Stomach (tissue), 4 donors: ENCODE measurements at regions not wholly inside any gene's neighbourhood (a gene's known extent, or its start where the extent isn't known, plus 50 kb on each side); places are given as distances from the start of the nearest gene placed in this dataset.

Experiments used
- POLR2A ChIP-seq, 4 donors: fragments of 450-650 bp; IDR thresholded peaks; one replicate each; pipeline ENCODE4 v1.6.1; 2016; ENCODE audit warnings: antibody characterized with exemption in 4 of 4, control low read depth in 2 of 4, mild to moderate bottlenecking in 1 of 4, moderate library complexity in 1 of 4
- TF ChIP-seq, protein P1 (sequence below), 7 experiments: fragments of 450-650 bp in 4 of 7; fragments of 200-600 bp in 3 of 7; sonication (generic) in 3 of 7; IDR thresholded peaks; one replicate each; pipeline ENCODE4 v1.5.1; 2016 to 2019; ENCODE audit warnings: antibody characterized with exemption in 7 of 7, control low read depth in 2 of 7, mild to moderate bottlenecking in 1 of 7

GRCh38 chr11:127058524-127058923 is 58.0 kb upstream of the KIRREL3 start:
- TF ChIP-seq, protein P1, sequence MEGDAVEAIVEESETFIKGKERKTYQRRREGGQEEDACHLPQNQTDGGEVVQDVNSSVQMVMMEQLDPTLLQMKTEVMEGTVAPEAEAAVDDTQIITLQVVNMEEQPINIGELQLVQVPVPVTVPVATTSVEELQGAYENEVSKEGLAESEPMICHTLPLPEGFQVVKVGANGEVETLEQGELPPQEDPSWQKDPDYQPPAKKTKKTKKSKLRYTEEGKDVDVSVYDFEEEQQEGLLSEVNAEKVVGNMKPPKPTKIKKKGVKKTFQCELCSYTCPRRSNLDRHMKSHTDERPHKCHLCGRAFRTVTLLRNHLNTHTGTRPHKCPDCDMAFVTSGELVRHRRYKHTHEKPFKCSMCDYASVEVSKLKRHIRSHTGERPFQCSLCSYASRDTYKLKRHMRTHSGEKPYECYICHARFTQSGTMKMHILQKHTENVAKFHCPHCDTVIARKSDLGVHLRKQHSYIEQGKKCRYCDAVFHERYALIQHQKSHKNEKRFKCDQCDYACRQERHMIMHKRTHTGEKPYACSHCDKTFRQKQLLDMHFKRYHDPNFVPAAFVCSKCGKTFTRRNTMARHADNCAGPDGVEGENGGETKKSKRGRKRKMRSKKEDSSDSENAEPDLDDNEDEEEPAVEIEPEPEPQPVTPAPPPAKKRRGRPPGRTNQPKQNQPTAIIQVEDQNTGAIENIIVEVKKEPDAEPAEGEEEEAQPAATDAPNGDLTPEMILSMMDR (IDR thresholded peaks at IDR 0.05): no peak
- TF ChIP-seq POLR2A (IDR thresholded peaks at IDR 0.05): no peak
